Hypothalamus (tissue), 51 donors: ENCODE measurements at regions not wholly inside any gene's neighbourhood (a gene's known extent, or its start where the extent isn't known, plus 50 kb on each side); places are given as distances from the start of the nearest gene placed in this dataset.
A peak's percentile ranks its signal among the peaks of the same experiment; 100 is the strongest.

Source experiments
- DNase-seq, 51 donors: peaks; one replicate each; lab custom pipeline; 2025; lab: John Stamatoyannopoulos, UW

DNA sequence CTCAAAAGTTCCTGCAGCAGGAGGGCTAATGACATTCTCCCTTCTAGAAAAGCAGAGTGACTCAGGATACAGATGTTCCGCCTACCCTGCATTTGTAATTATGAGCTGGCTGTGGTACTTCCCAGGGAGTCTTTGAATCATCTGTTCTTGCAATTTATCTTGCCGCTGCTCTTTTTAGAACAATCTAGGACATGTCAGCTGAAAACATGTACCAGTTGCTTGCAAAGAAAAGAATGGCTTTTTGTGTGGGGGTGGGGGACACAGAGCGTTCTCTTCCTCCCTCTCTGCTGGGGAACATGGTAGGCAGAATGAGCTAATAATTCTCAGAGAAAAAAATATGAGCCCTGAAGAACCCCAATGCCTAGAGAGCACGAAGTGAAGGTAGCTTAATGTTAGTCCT is 51.7 kb upstream of the TUT7 start:
- peak in 7 of 51 donors; percentile 3 to 73 (median 25) for DNase-seq

GRCh38 chr9:86405086-86405491 is 50.9 kb upstream of the TUT7 start:
- no peak for DNase-seq
